Adrenal gland (tissue), 9 donors: ENCODE measurements at regions not wholly inside any gene's neighbourhood (a gene's known extent, or its start where the extent isn't known, plus 50 kb on each side); places are given as distances from the start of the nearest gene placed in this dataset.
A peak's percentile ranks its signal among the peaks of the same experiment; 100 is the strongest.

Experiments used
- DNase-seq, 7 donors: peaks; one replicate each; pipeline ENCODE4 v3.0.0-alpha.2; 2019 to 2020
- H3K27ac ChIP-seq, 5 donors: fragments of 200-600 bp; sonication (generic) in 4 of 5; 1 replicate in 3 of 5; 2 replicates in 2 of 5; pipeline versions ENCODE4 v1.5.1 to v1.8.0; 2016 to 2020; ENCODE audit warnings: mild to moderate bottlenecking in 1 of 5
- H3K27me3 ChIP-seq: fragments of 200-600 bp; 2 replicates; pipeline ENCODE4 v1.8.0; 2021
- H3K36me3 ChIP-seq, 2 donors: fragments of 200-600 bp; replicated peaks in 1 of 2; 1 replicate in 1 of 2; 2 replicates in 1 of 2; pipeline versions ENCODE4 v1.5.1 to v1.8.0; 2018 to 2022
- H3K4me1 ChIP-seq, 2 donors: fragments of 200-600 bp; replicated peaks in 1 of 2; 1 replicate in 1 of 2; 2 replicates in 1 of 2; pipeline versions ENCODE4 v1.5.1 to v1.8.0; 2018 to 2021
- H3K4me3 ChIP-seq, 4 donors: fragments of 200-600 bp; sonication (generic) in 3 of 4; one replicate each; pipeline ENCODE4 v1.5.1; 2016 to 2018
- H3K9me3 ChIP-seq, 3 donors: fragments of 200-600 bp; sonication (generic) in 1 of 3; replicated peaks in 1 of 3; 1 replicate in 2 of 3; 2 replicates in 1 of 3; pipeline versions ENCODE4 v1.5.1 to v1.8.0; 2016 to 2021
- POLR2A ChIP-seq, 2 donors: fragments of 450-650 bp; IDR thresholded peaks; one replicate each; pipeline ENCODE4 v1.6.1; 2017; ENCODE audit warnings: antibody characterized with exemption in 2 of 2, mild to moderate bottlenecking in 2 of 2, moderate library complexity in 1 of 2
- WGBS, 4 donors: extraction: QIAGEN DNeasy Blood & Tissue Kit in 2 of 4; methylation state at CpG; one replicate each; pipeline versions ENCODE4 v1.1.5 to v1.1.7; 2013 to 2017; 5-methylcytosine and 5-hydroxymethylcytosine counted together
- intact Hi-C, 2 donors: fragments of 100-400 bp; cut with DNase I; formaldehyde crosslinking; loops; one replicate each; pipeline versions ENCODE4 v1.14.1 to v1.15.0; 2022 to 2023
- TF ChIP-seq, protein P1 (sequence below), 6 experiments: fragments of 450-650 bp in 4 of 6; fragments of 200-600 bp in 2 of 6; sonication (generic) in 1 of 6; IDR thresholded peaks; 1 replicate in 5 of 6; 2 replicates in 1 of 6; pipeline versions ENCODE4 v1.5.1 to v1.8.0; 2016 to 2021; ENCODE audit warnings: antibody characterized with exemption in 6 of 6, mild to moderate bottlenecking in 2 of 6, moderate library complexity in 1 of 6
- donor health status: healthy with polysubstance abuse.
- donor health status: Bipolar disorder and iron deficiency.
- donor health status: DM: yes; HTN: yes; CAD: no.
- donor health status: DM: no; HTN: no; CAD: no.
- donor health status: DM: no; HTN: no; CAD: no.

- TF ChIP-seq POLR2A (IDR thresholded peaks at IDR 0.05), result no peak
- TF ChIP-seq, protein P1, sequence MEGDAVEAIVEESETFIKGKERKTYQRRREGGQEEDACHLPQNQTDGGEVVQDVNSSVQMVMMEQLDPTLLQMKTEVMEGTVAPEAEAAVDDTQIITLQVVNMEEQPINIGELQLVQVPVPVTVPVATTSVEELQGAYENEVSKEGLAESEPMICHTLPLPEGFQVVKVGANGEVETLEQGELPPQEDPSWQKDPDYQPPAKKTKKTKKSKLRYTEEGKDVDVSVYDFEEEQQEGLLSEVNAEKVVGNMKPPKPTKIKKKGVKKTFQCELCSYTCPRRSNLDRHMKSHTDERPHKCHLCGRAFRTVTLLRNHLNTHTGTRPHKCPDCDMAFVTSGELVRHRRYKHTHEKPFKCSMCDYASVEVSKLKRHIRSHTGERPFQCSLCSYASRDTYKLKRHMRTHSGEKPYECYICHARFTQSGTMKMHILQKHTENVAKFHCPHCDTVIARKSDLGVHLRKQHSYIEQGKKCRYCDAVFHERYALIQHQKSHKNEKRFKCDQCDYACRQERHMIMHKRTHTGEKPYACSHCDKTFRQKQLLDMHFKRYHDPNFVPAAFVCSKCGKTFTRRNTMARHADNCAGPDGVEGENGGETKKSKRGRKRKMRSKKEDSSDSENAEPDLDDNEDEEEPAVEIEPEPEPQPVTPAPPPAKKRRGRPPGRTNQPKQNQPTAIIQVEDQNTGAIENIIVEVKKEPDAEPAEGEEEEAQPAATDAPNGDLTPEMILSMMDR (IDR thresholded peaks at IDR 0.05), result no peak
- Histone ChIP-seq H3K4me1 (no peaks in the 10 kb centered on the region), H3K4me3 (peak overlapping the region in 1 of 4 donors; percentile 17), H3K9me3 (no peaks in the 10 kb centered on the region), H3K36me3 (no peaks in the 10 kb centered on the region), H3K27me3 (no peaks in the 10 kb centered on the region), H3K27ac (no peak overlapping the region)
- no peak for DNase-seq
- intact Hi-C loops, result no loop called here
These were observed 169.8 kb downstream of the ADGRL4 start for GRCh38 chr1:78836726-78837125.

DNA sequence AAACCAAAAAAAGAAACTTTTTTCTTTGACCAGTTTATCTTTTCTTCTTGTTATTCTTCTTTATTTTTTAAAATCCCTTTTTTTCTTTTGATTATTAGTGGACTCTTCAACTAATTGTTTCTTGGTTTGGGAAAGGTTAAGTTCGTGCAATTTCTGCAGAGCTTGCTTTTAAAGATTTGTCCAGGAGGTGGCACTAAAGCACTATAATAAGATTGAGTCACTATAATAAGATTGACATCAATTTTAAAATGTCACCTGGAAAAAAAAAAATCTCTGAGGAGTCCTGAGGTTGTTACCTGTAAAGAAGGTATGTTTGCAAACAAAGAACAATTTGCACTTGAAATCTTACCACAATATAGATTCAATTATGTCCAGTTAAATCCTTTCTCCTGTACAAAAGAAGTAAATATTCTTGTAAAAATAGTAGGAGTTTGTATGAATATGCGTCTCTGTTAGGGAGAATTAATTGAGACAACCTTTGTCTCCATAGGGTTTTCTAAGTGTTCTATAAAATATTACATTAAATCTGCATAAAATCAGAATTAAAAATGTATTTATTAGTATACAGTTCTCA is 166.7 kb downstream of the ADGRL4 start:
- Histone ChIP-seq H3K4me3 (no peak overlapping the region), H3K4me1 (no peaks in the 10 kb centered on the region), H3K36me3 (no peaks in the 10 kb centered on the region), H3K27me3 (no peaks in the 10 kb centered on the region), H3K27ac (no peak overlapping the region), H3K9me3 (no peaks in the 10 kb centered on the region)
- WGBS, 4 donors, result 27 to 36% (median 32%) methylated on average over 2 of the region's 2 CpGs
- TF ChIP-seq, protein P1 (IDR thresholded peaks at IDR 0.05), result peak; percentile 30 to 72 (median 55)
- no peak for TF ChIP-seq POLR2A (IDR thresholded peaks at IDR 0.05)
- DNase-seq, result peak in 6 of 7 donors; percentile 9 to 57 (median 29)
- intact Hi-C loops, result loop anchor here in 1 of 2 donors (5.0 kb wide), 1 partner anchor 513 kb away; no protein-coding TSS in a partner anchor
